Astrocyte (in vitro differentiated cells and primary cell): ENCODE measurements at regions not wholly inside any gene's neighbourhood (a gene's known extent, or its start where the extent isn't known, plus 50 kb on each side); places are given as distances from the start of the nearest gene placed in this dataset.

Experiments
- EZH2 ChIP-seq: IDR thresholded peaks from 2 replicates; pipeline ENCODE4 v1.6.1; 2012; ENCODE audit warnings: mild to moderate bottlenecking, low read length, inconsistent platforms; ENCODE audit not compliant: insufficient read depth
- TF ChIP-seq, protein P1 (sequence below): IDR thresholded peaks from 2 replicates; pipeline ENCODE4 v1.5.1; 2011; ENCODE audit warnings: low read depth, mild to moderate bottlenecking, inconsistent platforms, low read length, moderate library complexity; ENCODE audit not compliant: insufficient read depth

DNA sequence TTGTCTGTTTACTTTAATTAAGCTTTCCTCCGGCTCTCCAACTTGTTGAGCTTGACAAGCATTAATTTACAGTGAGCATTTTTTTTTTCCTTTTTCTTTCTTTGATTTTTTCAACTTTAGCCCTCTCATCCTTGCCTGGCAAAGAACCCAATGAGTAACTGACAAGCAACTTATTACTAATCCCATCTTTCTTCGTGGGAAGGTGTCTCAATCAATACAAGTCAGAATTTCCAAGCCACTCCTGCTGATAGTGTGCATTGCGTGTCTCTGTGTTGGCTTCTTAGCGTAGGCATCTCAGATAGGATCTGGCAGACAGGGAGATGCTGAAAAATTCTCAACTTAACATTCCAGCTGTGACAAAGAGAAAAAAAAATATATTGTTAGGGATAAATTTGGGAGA, 527.7 kb upstream of the WWC1 start:
- TF ChIP-seq, protein P1, sequence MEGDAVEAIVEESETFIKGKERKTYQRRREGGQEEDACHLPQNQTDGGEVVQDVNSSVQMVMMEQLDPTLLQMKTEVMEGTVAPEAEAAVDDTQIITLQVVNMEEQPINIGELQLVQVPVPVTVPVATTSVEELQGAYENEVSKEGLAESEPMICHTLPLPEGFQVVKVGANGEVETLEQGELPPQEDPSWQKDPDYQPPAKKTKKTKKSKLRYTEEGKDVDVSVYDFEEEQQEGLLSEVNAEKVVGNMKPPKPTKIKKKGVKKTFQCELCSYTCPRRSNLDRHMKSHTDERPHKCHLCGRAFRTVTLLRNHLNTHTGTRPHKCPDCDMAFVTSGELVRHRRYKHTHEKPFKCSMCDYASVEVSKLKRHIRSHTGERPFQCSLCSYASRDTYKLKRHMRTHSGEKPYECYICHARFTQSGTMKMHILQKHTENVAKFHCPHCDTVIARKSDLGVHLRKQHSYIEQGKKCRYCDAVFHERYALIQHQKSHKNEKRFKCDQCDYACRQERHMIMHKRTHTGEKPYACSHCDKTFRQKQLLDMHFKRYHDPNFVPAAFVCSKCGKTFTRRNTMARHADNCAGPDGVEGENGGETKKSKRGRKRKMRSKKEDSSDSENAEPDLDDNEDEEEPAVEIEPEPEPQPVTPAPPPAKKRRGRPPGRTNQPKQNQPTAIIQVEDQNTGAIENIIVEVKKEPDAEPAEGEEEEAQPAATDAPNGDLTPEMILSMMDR: no peak
- no peak for TF ChIP-seq EZH2
